NCI-H2107 treated with DMSO at 0.1 percent for 48 hours (cell line): ENCODE measurements at regions not wholly inside any gene's neighbourhood (a gene's known extent, or its start where the extent isn't known, plus 50 kb on each side); places are given as distances from the start of the nearest gene placed in this dataset.
A peak's percentile ranks its signal among the peaks of the same experiment; 100 is the strongest.
"Not testable (repeated sequence)": the region's sequence is repeated elsewhere in the genome, so short reads cannot be mapped to it uniquely, and the experiment has no call there.

ENCODE experiments used
- DNase-seq: peaks from one replicate; lab custom pipeline; 2025; ENCODE audit not compliant: unreplicated experiment; lab: John Stamatoyannopoulos, UW

DNA sequence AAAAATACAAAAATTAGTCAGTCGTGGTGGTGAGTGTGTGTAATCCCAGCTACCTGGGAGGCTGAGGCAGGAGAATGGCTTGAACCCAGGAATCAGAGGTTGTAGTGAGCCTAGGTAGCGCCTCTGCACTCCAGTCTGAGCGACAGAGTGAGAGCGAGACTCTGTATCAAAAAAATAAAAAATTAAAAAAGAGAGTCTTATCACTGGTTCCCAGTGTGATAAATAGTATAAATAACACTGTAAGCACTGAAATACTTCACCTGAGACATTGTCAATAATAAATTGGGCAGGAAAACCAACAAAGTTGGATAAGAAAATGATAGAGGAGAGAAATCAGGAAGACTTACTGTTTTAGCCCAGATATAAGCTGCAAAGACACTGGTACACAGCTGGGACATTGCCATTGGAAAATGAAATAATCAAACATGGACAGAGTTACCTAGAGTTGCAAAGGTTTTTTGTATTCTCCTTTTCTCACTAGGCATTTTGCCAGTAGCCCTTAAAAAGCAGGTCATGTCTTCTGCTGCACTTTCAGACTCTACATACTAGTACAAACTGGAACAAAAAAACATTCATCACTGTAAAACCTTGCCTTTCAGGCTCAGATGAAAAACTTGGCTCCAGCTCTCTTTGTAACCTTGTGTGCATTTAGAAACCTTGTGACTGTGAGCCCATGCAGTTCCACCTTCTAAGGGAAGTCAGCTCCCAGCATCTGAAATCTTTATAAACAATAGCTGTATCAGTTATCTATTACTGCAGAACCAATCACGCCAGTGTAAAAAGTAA lies 55.0 kb upstream of the PPP1R2C start:
- no peak for DNase-seq

DNA sequence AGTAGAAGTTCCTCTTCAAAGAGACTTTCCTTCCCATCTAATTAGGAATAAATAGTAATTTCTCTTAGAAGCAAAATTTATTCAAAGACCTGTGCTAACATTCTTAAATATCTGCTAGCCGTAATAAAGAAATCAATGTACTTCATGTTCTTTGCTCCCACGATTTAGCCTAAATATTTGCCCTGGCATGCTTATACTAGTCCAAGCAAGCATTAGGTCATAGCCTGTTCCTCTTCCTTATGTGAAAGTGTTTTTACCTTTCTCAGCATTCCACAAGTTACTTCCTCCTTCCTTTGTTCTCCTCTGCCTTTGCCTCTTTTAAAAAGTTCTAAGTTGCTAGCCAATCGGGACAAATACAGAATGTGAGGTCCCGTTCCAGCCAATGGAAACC lies 55.6 kb upstream of the PPP1R2C start:
- not testable (repeated sequence) for DNase-seq

DNA sequence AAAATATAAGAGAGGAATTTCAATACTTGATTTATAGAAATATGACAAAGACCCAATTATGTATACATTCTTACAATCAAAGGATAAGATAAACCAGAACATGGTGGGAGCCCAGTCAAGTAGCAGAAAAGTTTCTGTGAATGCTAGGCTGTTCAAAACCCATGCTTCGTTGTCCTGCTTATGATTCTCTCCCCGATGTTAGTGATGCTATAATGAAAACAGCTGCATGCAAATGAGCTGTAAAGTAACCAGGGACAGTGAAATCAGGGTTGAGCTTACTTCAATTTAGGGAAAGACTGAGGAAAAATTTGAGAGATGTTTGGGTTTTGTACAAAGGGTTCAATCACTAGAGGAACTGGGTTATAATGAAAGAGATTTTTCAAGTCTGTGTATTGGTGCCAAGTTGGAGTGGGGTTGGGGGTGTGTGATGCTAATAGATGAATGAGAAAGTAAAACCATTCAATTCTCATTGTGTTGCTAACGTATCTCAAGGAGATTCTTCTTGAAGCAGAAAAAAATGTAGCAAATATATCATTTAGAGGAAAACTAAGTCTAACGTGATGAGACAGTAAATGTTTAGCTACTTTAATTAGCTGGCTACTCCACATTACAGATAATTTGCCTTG lies 59.3 kb upstream of the PPP1R2C start:
- DNase-seq: no peak

DNA sequence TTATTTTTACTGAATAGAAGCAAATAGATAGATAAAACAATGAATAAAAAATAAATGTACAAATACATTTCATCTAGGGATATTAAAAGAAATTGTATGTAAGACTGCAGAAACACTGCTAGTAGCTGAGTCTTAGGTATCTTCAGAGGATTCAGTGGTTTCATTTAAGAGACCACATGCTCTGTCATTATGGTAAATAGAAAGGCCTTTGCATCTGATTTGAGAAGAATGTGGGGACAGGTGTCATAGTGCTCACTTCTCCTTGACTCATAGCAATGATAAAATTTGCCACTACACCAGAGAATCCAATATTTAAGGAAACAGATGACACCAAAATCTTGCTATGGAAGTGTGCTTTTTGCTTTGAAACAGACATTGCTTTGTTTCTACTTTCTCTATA lies 59.8 kb upstream of the PPP1R2C start:
- no peak for DNase-seq

DNA sequence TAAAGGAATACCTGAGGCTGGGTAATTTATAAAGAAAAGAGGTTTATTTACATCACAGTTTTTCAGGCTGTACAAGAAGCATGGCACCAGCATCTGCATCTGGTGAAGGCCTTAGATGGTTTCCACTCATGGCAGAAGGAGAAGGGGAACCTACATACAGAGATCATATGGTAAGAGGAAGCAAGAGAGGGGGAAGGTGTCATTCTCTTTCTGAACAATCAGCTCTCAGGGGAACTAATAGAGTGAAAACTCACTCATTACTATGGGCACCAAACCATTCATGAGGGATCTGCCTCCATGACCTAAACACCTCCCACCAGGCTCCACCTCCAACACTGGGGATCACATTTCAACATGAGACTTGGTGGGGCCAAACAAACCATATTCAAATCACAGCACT lies 61.7 kb upstream of the PPP1R2C start:
- DNase-seq: no peak

DNA sequence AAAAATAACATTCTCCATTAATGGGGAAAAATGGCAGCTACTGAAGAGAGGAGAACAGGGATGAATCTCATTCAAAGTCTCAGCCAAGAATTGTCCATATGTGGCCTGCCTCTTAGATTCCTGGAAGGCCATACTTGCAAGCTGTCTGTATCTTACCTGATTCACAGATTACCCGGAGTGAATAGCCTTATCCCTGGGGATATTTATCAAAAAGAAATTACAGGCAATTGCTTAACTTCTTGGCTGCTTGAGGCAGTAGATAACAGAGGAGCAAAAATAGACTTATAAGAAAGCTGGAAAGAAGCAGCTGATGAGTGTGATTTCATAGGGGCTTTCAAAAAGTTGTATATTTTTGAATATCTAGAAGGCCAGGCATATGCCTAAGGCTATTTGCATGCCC lies 68.8 kb upstream of the PPP1R2C start:
- DNase-seq: no peak

DNA sequence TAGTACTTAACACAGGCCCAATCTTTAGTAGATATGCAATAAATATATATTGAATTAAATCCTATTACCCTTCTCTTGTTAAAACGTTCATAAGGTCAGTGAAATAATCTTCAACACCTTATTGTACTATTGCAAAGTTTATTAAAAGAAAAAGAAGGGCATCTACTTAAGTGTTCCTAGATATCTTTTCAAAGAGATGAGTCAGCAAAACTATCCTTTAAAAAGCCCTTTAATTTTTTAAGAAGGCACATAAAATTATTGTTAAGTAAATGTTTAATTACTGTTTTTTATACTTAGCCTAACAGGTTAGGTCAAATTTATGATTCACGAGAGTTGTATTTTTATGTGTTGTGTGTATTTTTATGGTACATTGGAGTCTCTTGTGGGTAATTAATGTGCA lies 77.3 kb upstream of the PPP1R2C start:
- DNase-seq: no peak

DNA sequence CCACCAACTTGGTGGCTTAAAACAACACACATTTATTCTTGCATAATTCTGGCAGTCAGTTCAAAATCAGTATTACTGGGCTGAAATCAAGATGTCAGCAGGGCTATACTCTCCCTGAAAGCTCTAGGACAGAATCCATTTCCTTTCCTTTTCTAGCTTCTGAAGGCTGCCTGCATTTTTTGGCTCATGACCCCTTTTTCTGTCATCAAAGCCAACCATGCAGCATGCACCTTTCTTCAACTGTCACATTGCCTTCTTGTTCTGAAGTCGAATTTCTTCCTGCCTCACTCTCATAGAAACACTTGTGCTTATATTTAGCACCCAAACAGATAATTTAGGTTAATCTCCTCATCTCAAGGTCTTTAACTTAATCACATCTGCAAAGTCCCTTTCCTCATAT lies 79.8 kb upstream of the PPP1R2C start:
- DNase-seq: no peak

DNA sequence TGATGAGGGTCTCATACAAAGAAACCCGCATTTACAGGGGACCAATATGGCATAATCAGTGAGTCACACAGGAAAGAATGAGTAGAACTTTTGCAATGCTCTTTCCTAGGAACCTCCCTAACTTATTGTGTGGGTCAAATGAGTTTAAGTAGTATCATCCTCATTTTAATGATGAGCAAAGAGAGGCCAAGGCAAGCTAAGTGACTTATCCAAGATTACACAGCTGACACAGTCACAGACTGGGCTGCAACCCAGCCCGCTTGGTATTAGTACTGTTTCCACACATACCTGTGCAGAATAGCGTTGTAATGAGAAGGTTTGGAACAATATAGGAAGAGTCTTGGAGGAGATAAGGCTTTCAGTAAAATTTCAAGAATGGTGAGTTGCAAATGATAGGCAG lies 91.0 kb upstream of the PPP1R2C start:
- DNase-seq: no peak

DNA sequence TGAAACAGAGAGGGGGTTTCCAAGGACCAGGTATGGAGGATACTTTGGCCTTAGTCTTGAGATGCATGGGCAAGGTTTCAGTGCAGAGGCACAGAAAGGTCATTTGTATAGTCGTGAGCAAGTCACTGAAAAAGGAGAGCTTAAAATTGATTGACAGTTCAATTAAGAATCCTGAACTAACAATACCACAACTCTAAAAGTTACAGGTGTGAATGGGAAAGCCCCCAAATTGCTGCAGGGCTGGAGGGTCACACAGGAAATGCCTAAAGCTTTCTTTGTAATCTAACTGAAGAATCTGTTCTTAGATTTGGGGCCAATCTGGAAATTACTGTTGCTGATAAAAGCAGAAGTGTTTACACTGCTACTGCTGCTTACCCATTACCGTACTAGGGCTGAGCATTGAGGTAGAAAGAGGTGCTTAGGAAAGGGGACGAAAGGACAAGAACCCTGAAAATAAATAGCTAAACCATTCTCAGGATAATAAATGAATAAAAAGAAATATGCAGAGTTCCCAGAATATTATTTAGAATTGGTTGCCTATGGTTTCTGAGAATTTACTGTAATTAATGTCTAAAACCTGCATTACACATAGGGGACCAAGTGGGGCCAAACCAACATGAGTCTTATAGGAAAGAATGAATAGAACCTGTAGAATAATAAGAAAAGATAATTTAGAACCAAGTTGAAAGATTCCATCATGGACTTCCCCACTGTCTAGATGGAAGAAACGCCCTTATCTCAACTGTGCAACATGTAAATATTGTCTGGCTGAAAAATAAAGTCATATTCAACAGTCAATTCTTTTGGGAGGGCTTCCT lies 91.9 kb upstream of the PPP1R2C start:
- no peak for DNase-seq

DNA sequence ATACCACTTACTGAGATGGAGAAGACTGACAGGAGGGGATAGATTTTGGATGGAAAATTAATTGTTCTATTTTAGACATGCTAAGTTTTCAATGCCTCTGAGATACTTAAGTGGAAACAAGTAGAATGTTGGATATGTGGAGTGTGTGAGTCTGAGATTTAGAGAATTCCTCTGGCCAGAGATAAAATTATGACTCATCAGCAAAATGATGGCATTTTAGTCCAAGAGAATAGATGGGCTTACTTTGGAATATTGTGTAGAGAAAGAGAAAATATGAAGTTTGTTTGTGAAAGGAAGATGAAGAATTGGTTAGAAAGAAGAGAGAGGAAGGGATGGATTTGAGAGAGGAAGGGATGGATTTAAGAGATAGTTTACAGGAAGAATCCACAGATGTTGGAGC lies 108.6 kb upstream of the PPP1R2C start:
- no peak for DNase-seq

DNA sequence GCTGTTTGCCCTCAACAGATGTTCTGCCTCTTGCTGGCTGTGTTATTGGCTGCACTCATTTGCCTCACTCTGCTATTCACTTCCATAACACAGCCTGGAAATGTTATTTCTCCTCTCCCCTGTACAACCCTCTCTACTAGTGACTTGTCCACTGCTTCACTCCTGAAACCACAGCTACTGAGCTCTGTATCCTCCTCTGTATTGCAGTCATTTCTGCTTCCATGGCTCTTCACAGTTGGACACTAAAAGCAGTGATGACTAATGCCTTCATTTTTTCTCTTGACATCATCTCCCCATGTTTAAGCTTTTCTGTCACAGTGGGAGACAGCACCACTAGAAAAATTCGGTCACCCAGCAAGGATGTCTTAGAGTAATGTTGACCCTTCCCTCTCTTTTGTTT lies 123.0 kb upstream of the PPP1R2C start:
- no peak for DNase-seq

DNA sequence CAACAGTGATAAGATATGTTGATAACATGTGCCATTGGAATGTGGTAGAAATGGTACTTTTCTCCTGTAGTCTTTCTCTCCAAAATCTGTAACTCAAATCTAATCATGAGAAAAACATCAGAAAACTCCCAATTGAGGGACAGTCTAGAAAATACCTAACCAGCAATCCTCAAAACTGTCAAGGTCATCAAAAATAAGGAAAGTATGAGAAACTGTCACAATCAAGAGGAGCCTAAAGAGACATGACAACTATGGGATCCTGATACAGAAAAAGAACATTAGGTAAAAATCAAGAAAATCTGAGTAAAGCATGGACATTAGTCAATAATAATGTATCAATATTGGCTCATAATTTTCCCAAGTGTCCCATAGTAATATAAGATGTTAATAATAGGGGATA lies 124.5 kb upstream of the PPP1R2C start:
- no peak for DNase-seq

DNA sequence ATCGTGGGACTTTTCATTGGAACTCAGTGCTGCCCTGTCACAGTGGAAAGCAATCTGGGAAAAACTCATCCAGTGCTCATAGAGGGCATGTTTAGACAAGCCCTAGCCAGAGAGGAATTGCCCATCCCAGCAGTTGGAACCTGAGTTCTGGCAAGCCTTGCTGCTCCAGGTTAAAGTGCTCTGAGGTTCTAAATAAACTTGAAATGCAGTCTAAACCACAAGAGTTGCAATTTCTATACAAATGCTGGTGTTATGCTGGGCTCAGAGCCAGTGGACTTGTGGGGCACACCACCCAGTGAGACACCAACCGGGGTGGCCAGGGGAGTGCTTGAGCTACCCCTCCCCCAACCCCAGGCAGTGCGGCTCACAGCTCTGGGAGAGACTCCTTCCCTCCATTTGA lies 142.8 kb upstream of the PPP1R2C start:
- DNase-seq: peak; percentile 3

DNA sequence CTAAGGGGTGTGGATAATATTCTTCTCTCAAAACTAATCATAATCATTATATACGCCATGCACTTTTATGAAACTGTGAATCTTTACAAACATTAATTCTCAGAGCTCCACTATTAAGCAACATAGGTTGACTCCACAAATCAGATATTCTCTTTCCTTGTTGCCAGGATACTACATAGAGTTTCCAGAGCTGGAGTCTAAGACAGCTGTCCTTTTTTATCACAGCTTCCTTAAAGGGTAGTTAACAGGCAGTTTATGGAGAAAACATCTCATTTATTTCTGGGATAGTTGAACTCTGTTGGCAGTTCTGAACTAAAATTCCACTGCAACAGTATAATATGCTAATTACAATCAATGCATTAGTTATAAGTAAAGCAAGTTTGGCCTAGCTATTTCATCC lies 152.1 kb upstream of the PPP1R2C start:
- DNase-seq: no peak

DNA sequence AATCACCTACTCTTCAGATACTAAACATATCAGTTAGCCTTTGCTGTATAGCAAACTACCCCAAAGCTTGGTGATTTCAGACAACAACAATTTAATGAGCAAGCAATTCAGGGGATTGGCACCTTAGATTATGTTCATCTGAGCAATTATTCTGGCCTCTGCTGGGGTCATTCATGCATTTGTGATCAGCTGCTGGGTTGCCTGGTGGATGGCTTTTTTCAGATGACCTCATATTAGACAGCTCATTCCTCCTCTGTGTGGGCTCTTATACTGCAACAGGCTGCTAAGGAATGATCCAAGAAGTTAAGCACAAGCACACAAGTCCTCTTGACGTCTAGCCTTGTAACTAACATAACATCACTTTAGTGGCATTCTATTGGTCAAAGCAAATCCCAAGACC lies 153.0 kb upstream of the PPP1R2C start:
- no peak for DNase-seq

DNA sequence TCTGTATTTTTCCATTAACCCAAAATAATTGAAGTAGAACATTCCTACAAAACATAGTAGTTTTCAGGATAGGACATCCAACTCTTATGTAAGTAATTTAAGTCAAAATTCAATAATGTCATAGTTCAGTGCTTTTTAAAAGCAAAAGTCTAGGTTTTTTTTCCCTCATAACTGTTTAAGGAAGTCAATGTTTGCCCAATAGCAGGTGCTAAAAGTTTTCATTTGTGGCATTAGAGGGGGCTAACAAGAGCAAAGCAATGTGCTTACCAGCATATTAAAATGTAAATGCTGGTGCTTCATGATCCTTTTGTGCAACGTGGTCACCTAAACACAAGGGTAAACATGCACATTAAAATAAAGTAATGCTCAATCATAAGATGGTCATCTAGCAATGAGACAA lies 155.2 kb upstream of the PPP1R2C start:
- no peak for DNase-seq

DNA sequence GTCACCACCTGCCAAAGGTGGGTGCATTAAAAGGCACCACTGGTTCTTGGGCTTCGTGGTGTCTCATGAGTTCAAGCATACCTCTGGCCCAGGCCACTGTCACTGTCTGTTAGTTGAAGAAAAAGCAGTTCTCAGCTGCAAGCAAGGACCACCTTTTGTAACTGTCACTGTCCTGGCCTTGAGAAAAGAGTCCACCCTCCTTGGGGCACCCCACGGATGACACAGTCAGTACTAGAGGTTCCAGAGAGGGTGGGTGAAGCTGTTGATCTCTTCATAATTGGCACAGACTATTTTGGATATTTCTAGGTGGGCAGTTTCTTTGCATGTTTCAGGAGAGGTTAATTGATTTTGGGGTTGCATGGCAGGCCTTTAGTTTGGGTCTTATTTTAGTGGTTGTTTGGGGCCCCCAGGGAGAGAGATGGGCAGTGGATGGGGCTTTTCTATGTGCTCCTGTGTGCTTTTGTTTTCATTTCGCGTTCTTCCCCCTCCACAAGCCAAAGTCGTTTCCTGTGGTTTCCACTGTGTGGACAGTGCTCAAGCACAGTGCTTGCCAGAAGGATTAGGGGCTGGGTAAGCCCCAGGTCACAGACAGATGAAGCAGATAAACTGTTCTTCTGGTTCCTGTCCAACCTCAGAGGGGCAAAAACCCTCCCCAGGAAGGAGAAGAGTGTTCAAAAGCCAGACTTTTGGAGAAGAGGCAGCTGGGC lies 156.2 kb upstream of the PPP1R2C start:
- no peak for DNase-seq

DNA sequence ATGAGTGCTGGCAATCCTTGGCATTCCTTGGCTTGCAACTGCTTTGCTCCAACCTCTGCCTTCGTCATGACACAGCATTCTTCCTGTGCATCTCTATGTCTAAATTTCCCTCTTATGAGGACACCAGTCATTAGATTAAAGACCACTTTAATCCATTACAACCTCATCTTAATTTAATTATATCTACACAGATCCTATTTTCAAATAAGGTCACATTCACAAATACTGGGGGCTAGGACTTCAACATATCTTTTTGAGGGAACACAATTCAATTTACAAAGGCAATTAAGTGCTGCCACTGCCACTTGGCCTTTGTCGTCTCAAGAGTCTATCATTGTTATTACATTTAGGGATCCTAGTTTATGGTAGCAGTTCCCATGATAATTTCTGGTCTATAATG lies 163.7 kb upstream of the PPP1R2C start:
- DNase-seq: no peak

DNA sequence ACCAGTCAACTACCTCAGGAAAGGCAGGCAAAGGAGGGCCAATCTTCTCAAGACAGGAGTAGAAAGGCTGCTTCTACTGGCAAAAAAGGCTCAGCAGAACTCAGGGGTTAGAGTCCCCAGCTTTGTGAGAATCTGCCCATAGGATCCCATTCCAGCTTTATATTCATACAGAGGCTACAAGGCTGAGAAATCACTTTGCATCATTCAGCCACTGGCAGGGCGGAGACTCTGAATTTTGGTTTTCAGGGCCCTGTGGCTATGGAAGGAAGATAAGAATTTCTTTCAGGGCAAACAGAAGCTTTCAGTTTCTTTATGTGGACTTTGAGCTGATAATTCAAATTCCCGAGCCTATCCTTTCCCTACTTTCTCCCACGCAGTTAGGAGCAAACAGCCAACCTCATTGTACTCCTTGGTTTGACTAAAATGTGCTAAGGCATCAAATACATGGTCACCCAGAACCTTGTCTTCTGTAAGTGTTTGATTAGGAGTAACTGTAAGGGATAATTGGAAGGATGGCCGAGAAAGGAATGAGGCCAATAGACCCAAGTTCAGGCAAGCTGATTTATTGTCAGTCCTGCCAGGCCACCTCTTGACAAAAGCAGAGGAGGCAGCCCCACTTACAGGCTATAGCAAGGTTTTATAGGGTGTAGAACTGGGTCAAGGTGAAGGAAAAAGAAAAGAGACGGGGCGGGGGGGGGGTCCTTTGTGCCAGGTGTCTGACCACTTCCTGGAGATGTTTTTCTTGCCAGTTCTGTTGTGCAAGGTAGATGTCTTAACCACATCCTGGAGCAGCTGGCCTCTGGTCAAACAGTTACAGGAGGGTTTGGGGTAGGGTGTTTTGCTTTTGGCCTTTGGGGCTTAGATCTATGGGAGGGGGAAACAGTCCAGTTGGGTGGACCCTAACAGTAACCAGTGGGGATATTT lies 165.3 kb upstream of the PPP1R2C start:
- DNase-seq: no peak
